Upper lobe of left lung (tissue), 6 donors: ENCODE measurements at regions not wholly inside any gene's neighbourhood (a gene's known extent, or its start where the extent isn't known, plus 50 kb on each side); places are given as distances from the start of the nearest gene placed in this dataset.
A peak's percentile ranks its signal among the peaks of the same experiment; 100 is the strongest.

Source experiments
- ATAC-seq, 2 donors: fragments of 200-7000 bp; cut with Tn5 transposase; one replicate each; pipeline ENCODE4 v1.9.1; 2022; ENCODE audit warnings: mild to moderate bottlenecking in 2 of 2, moderate library complexity in 2 of 2; ENCODE audit not compliant: low FRiP score in 2 of 2
- DNase-seq, 2 donors: peaks; one replicate each; pipeline ENCODE4 v3.0.0-alpha.2; 2019 to 2020
- H3K27ac ChIP-seq, 4 donors: fragments of 200-600 bp; sonication (generic); one replicate each; pipeline ENCODE4 v1.5.1; 2016 to 2019
- H3K27me3 ChIP-seq, 4 donors: fragments of 200-600 bp; sonication (generic); one replicate each; pipeline ENCODE4 v1.5.1; 2017 to 2019
- H3K36me3 ChIP-seq, 4 donors: fragments of 200-600 bp; sonication (generic); one replicate each; pipeline ENCODE4 v1.5.1; 2016 to 2019
- H3K4me1 ChIP-seq, 4 donors: fragments of 200-600 bp; sonication (generic); one replicate each; pipeline ENCODE4 v1.5.1; 2018 to 2019
- H3K4me3 ChIP-seq, 4 donors: fragments of 200-600 bp; sonication (generic); one replicate each; pipeline ENCODE4 v1.5.1; 2017 to 2019; ENCODE audit warnings: mild to moderate bottlenecking in 2 of 4, moderate library complexity in 1 of 4
- H3K9me3 ChIP-seq, 4 donors: fragments of 200-600 bp; sonication (generic); one replicate each; pipeline ENCODE4 v1.5.1; 2018 to 2019
- CTCF ChIP-seq, 6 experiments: fragments of 450-650 bp in 4 of 6; fragments of 200-600 bp in 2 of 6; sonication (generic) in 2 of 6; IDR thresholded peaks; one replicate each; pipeline ENCODE4 v1.5.1; 2016 to 2019; ENCODE audit warnings: antibody characterized with exemption in 6 of 6
- EP300 ChIP-seq, 4 donors: sonication (generic); formaldehyde crosslinking; IDR thresholded peaks; one replicate each; pipeline ENCODE4 v1.5.1; 2017; ENCODE audit warnings: antibody characterized with exemption in 4 of 4, control low read depth in 2 of 4
- POLR2A ChIP-seq, 4 donors: fragments of 450-650 bp; IDR thresholded peaks; one replicate each; pipeline ENCODE4 v1.5.1; 2016 to 2017; ENCODE audit warnings: antibody characterized with exemption in 4 of 4, mild to moderate bottlenecking in 2 of 4
- POLR2AphosphoS5 ChIP-seq, 2 donors: sonication (generic); formaldehyde crosslinking; IDR thresholded peaks; one replicate each; pipeline ENCODE4 v1.5.1; 2017; ENCODE audit warnings: antibody characterized with exemption in 2 of 2
- WGBS, 2 donors: methylation state at CpG; one replicate each; pipeline ENCODE4 v1.1.5; 2017 to 2018; 5-methylcytosine and 5-hydroxymethylcytosine counted together
- donor health status: DM: no; HTN: no; CAD: no; lungs with moderate emphysema.
- donor health status: DM: no; HTN: yes; CAD: no; lungs with severe emphysema.

- no peak overlapping the region for H3K4me3 ChIP-seq
- no peak for DNase-seq
- WGBS, 2 donors = 90% methylated on average over 6 of the region's 6 CpGs
Observed at GRCh38 chr3:187983484-187984124, 170.4 kb upstream of the LPP start.

DNA sequence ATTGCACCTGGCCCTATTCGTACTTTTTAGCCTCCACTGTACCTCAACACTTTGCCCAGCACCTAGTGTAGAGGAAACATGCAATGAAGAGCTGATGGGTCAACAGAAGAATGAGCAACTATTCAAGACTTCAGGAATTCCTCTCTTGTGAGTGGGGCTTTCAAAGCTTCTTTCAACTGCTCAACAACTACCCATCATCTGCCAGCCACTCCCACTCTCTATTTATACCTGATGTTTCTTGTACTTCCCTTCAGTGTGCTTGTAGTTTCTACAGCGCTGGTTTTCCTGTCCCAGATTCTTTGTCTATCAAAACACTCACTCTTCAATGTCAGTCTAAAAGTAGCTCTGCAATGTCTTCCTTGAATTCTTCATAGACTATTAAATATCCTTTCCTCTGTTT is 168.3 kb upstream of the LPP start:
- 76 to 82% methylated on average over 2 of the region's 2 CpGs for WGBS, 2 donors
- no peak overlapping the region for H3K27ac ChIP-seq
- no peak for DNase-seq
- H3K9me3 ChIP-seq = no peaks in the 10 kb centered on the region
- ATAC-seq = no peak
- no peaks in the 10 kb centered on the region for H3K27me3 ChIP-seq
- no peaks in the 10 kb centered on the region for H3K36me3 ChIP-seq
- H3K4me3 ChIP-seq = no peak overlapping the region
- peaks cover 0 to 12% (median 6%) of the 10 kb centered on the region in 4 donors for H3K4me1 ChIP-seq
- TF ChIP-seq POLR2A (IDR thresholded peaks at IDR 0.05) (no peak), EP300 (IDR thresholded peaks at IDR 0.05) (no peak), POLR2AphosphoS5 (IDR thresholded peaks at IDR 0.05) (no peak), CTCF (IDR thresholded peaks at IDR 0.05) (no peak)

More at GRCh38 chr3:187983484-187984124, 170.4 kb upstream of the LPP start:
- ATAC-seq = no peak
- peaks cover 0 to 12% (median 6%) of the 10 kb centered on the region in 4 donors for H3K4me1 ChIP-seq
- TF ChIP-seq POLR2A (IDR thresholded peaks at IDR 0.05) (no peak), EP300 (IDR thresholded peaks at IDR 0.05) (no peak), CTCF (IDR thresholded peaks at IDR 0.05) (no peak), POLR2AphosphoS5 (IDR thresholded peaks at IDR 0.05) (no peak)
- H3K36me3 ChIP-seq = no peaks in the 10 kb centered on the region
- H3K27ac ChIP-seq = no peak overlapping the region
- no peaks in the 10 kb centered on the region for H3K27me3 ChIP-seq
- no peaks in the 10 kb centered on the region for H3K9me3 ChIP-seq

DNA sequence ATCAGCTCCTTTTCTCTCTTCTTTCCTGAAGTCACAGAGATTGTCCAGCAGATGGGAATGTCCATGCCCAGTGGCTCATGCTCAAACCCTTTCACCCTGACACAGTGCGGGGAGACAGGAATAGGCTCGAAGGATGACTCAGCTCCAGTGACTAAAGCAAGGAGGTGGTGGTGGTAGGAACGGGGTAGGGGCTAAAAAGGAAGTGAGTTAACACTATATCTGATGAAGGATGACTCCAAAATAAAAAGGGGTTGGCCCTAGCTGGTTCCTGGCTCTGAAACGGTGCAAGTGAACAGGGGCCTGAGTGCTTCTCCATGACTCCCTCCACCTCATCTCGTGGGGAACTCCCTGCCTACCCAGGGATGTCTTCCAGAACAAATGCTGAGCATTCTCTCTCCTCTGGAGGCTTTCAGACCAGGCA is 167.4 kb upstream of the LPP start:
- peak in 1 of 2 donors; percentile 40 for DNase-seq
- 30 to 53% methylated on average over 5 of the region's 5 CpGs for WGBS, 2 donors
- Histone ChIP-seq H3K4me1 (peaks cover 0 to 12% (median 6%) of the 10 kb centered on the region in 4 donors), H3K9me3 (no peaks in the 10 kb centered on the region), H3K27ac (peak overlapping the region in 1 of 4 donors; percentile 7), H3K27me3 (no peaks in the 10 kb centered on the region), H3K36me3 (no peaks in the 10 kb centered on the region), H3K4me3 (no peak overlapping the region)
- no peak for TF ChIP-seq EP300 (IDR thresholded peaks at IDR 0.05)
- no peak for TF ChIP-seq POLR2A (IDR thresholded peaks at IDR 0.05)
- TF ChIP-seq CTCF (IDR thresholded peaks at IDR 0.05) = no peak
- TF ChIP-seq POLR2AphosphoS5 (IDR thresholded peaks at IDR 0.05) = peak in 1 of 2 donors; percentile 16
- peak; percentile 47 to 60 for ATAC-seq

GRCh38 chr3:187987187-187987586 is 166.8 kb upstream of the LPP start:
- 59 to 74% methylated on average over 3 of the region's 3 CpGs for WGBS, 2 donors
- H3K36me3 ChIP-seq = no peaks in the 10 kb centered on the region
- DNase-seq (no peak), ATAC-seq (no peak)
- no peaks in the 10 kb centered on the region for H3K9me3 ChIP-seq
- TF ChIP-seq POLR2A (IDR thresholded peaks at IDR 0.05) (no peak), EP300 (IDR thresholded peaks at IDR 0.05) (no peak), CTCF (IDR thresholded peaks at IDR 0.05) (no peak), POLR2AphosphoS5 (IDR thresholded peaks at IDR 0.05) (no peak)
- no peaks in the 10 kb centered on the region for H3K27me3 ChIP-seq
- H3K4me1 ChIP-seq = peaks cover 0 to 12% (median 6%) of the 10 kb centered on the region in 4 donors
- no peak overlapping the region for H3K27ac ChIP-seq
- H3K4me3 ChIP-seq = no peak overlapping the region

- Histone ChIP-seq H3K4me1 (peaks cover 0 to 12% (median 6%) of the 10 kb centered on the region in 4 donors), H3K9me3 (no peaks in the 10 kb centered on the region), H3K27ac (no peak overlapping the region), H3K36me3 (no peaks in the 10 kb centered on the region), H3K4me3 (no peak overlapping the region), H3K27me3 (no peaks in the 10 kb centered on the region)
- ATAC-seq = no peak
- WGBS, 2 donors = 79 to 94% methylated on average over 4 of the region's 4 CpGs
- DNase-seq = no peak
- TF ChIP-seq POLR2A (IDR thresholded peaks at IDR 0.05) (no peak), EP300 (IDR thresholded peaks at IDR 0.05) (no peak), POLR2AphosphoS5 (IDR thresholded peaks at IDR 0.05) (no peak), CTCF (IDR thresholded peaks at IDR 0.05) (no peak)
Observed at GRCh38 chr3:187987924-187988323, 166.0 kb upstream of the LPP start.
